Adrenal gland (tissue), 9 donors: ENCODE measurements at regions not wholly inside any gene's neighbourhood (a gene's known extent, or its start where the extent isn't known, plus 50 kb on each side); places are given as distances from the start of the nearest gene placed in this dataset.

Experiments
- DNase-seq, 7 donors: peaks; one replicate each; pipeline ENCODE4 v3.0.0-alpha.2; 2019 to 2020
- H3K27ac ChIP-seq, 5 donors: fragments of 200-600 bp; sonication (generic) in 4 of 5; 1 replicate in 3 of 5; 2 replicates in 2 of 5; pipeline versions ENCODE4 v1.5.1 to v1.8.0; 2016 to 2020; ENCODE audit warnings: mild to moderate bottlenecking in 1 of 5
- H3K27me3 ChIP-seq: fragments of 200-600 bp; 2 replicates; pipeline ENCODE4 v1.8.0; 2021
- H3K36me3 ChIP-seq, 2 donors: fragments of 200-600 bp; replicated peaks in 1 of 2; 1 replicate in 1 of 2; 2 replicates in 1 of 2; pipeline versions ENCODE4 v1.5.1 to v1.8.0; 2018 to 2022
- H3K4me1 ChIP-seq, 2 donors: fragments of 200-600 bp; replicated peaks in 1 of 2; 1 replicate in 1 of 2; 2 replicates in 1 of 2; pipeline versions ENCODE4 v1.5.1 to v1.8.0; 2018 to 2021
- H3K4me3 ChIP-seq, 4 donors: fragments of 200-600 bp; sonication (generic) in 3 of 4; one replicate each; pipeline ENCODE4 v1.5.1; 2016 to 2018
- H3K9me3 ChIP-seq, 3 donors: fragments of 200-600 bp; sonication (generic) in 1 of 3; replicated peaks in 1 of 3; 1 replicate in 2 of 3; 2 replicates in 1 of 3; pipeline versions ENCODE4 v1.5.1 to v1.8.0; 2016 to 2021
- POLR2A ChIP-seq, 2 donors: fragments of 450-650 bp; IDR thresholded peaks; one replicate each; pipeline ENCODE4 v1.6.1; 2017; ENCODE audit warnings: antibody characterized with exemption in 2 of 2, mild to moderate bottlenecking in 2 of 2, moderate library complexity in 1 of 2
- whole genome bisulfite sequencing, 4 donors: extraction: QIAGEN DNeasy Blood & Tissue Kit in 2 of 4; methylation state at CpG; one replicate each; pipeline versions ENCODE4 v1.1.5 to v1.1.7; 2013 to 2017; 5-methylcytosine and 5-hydroxymethylcytosine counted together
- intact Hi-C, 2 donors: fragments of 100-400 bp; cut with DNase I; formaldehyde crosslinking; loops; one replicate each; pipeline versions ENCODE4 v1.14.1 to v1.15.0; 2022 to 2023
- TF ChIP-seq, protein P1 (sequence below), 6 experiments: fragments of 450-650 bp in 4 of 6; fragments of 200-600 bp in 2 of 6; sonication (generic) in 1 of 6; IDR thresholded peaks; 1 replicate in 5 of 6; 2 replicates in 1 of 6; pipeline versions ENCODE4 v1.5.1 to v1.8.0; 2016 to 2021; ENCODE audit warnings: antibody characterized with exemption in 6 of 6, mild to moderate bottlenecking in 2 of 6, moderate library complexity in 1 of 6
- donor health status: healthy with polysubstance abuse.
- donor health status: Bipolar disorder and iron deficiency.
- donor health status: DM: yes; HTN: yes; CAD: no.
- donor health status: DM: no; HTN: no; CAD: no.
- donor health status: DM: no; HTN: no; CAD: no.

DNA sequence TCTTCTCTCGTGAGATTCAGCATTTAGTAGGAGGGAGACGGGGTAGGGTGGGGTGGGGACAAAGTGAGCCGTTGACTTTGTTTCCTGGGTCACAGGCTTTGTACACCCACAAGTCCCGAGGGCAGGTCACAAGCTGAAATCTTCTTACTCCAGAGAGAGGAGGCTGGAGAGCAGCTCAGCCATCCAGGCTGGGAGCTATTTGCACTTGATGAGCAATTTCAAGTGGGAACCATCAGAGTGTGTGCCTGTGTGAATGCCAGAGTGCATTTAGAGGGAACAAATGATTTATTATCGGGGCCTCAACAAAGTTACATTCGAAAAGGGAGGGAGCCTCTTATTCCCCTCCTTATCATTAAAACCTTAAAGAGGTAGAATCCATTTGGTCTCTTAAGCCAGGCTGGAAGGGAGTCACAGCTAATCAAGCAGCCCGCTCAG is 155.7 kb upstream of the JARID2 start:
- H3K9me3 ChIP-seq = no peaks in the 10 kb centered on the region
- H3K4me1 ChIP-seq = no peaks in the 10 kb centered on the region
- no peaks in the 10 kb centered on the region for H3K27me3 ChIP-seq
- intact Hi-C loops = no loop called here
- no peaks in the 10 kb centered on the region for H3K36me3 ChIP-seq
- peak in 1 of 7 donors; percentile 8 for DNase-seq
- H3K27ac ChIP-seq = no peak overlapping the region
- no peak overlapping the region for H3K4me3 ChIP-seq
- 50 to 64% (median 53%) methylated on average over 7 of the region's 7 CpGs for whole genome bisulfite sequencing, 4 donors
- TF ChIP-seq, protein P1, sequence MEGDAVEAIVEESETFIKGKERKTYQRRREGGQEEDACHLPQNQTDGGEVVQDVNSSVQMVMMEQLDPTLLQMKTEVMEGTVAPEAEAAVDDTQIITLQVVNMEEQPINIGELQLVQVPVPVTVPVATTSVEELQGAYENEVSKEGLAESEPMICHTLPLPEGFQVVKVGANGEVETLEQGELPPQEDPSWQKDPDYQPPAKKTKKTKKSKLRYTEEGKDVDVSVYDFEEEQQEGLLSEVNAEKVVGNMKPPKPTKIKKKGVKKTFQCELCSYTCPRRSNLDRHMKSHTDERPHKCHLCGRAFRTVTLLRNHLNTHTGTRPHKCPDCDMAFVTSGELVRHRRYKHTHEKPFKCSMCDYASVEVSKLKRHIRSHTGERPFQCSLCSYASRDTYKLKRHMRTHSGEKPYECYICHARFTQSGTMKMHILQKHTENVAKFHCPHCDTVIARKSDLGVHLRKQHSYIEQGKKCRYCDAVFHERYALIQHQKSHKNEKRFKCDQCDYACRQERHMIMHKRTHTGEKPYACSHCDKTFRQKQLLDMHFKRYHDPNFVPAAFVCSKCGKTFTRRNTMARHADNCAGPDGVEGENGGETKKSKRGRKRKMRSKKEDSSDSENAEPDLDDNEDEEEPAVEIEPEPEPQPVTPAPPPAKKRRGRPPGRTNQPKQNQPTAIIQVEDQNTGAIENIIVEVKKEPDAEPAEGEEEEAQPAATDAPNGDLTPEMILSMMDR (IDR thresholded peaks at IDR 0.05) = no peak

DNA sequence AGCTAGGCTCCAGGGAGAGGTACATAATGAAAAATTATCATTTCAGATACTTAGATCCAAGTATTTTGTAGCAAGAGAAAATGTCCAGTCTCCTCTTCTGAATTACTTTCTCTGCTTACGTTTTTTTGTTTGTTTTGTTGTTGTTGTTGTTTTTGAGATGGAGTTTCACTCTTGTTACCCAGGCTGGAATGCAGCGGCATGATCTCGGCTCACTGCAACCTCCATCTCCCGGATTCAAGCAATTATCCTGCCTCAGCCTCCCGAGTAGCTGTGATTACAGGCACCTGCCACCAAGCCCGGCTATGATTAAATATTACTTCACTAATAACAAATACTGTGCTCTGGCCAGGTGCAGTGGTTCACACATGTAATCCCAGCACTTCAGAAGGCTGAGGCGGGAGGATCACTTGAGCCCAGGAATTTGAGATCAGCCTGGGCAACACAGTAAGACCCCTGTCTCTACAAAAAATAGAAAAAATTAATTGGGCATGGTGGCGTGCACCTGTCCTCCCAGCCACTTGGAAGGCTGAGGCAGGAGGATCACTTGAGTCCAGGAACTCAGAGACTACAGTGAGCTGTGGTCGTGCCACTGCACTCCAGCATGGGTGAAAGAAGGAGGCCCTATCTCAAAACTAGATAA is 155.0 kb upstream of the JARID2 start:
- Histone ChIP-seq H3K4me3 (no peak overlapping the region), H3K36me3 (no peaks in the 10 kb centered on the region), H3K4me1 (no peaks in the 10 kb centered on the region), H3K9me3 (no peaks in the 10 kb centered on the region), H3K27ac (no peak overlapping the region), H3K27me3 (no peaks in the 10 kb centered on the region)
- no peak for DNase-seq
- TF ChIP-seq, protein P1 (IDR thresholded peaks at IDR 0.05) = no peak
- no peak for TF ChIP-seq POLR2A (IDR thresholded peaks at IDR 0.05)
- intact Hi-C loops = no loop called here
- WGBS, 4 donors = 78 to 88% (median 84%) methylated on average over 9 of the region's 9 CpGs

DNA sequence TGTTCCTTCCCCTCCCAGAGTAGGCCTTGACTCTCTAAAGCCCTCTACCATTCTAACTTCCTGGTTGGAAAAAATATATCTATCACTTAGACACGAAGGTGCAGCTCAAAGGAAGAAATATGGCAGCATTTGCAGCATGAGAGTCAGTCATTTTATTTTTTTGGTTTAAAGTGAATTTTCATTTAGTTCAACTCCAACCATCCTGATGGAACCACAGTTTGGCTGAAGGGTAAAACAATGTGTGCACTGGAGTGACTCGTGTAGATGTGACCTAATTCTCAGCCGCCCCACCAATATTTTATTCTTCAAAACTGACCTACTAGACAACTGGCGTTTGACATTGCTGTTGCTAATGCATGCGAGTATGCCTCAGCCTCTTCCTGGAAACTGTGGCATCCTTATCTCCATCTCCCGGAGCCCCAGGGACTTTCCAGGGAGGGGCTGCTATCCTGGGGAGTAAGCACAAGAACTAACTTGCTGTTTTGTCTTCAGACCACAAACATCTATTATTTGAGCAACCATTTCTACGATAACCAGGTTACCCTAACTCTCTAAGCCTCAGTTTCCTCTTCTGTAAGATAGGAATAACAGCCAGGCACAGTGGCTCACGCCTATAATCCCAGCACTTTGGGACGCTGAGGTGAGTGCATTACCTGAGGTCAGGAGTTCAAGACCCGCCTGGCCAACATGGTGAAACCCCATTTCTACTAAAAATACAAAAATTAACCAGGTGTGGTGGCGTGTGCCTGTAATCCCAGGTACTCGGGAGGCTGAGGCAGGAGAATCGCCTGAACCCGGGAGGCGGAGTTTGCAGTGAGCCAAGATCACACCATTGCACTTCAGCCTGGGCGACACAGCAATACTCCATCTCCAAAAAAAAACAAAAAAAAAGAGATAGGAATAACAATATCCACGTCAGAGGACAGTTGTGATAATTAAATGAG is 148.7 kb upstream of the JARID2 start:
- Histone ChIP-seq H3K4me1 (no peaks in the 10 kb centered on the region), H3K9me3 (no peaks in the 10 kb centered on the region), H3K27me3 (no peaks in the 10 kb centered on the region), H3K36me3 (no peaks in the 10 kb centered on the region), H3K4me3 (no peak overlapping the region), H3K27ac (no peak overlapping the region)
- TF ChIP-seq, protein P1 (IDR thresholded peaks at IDR 0.05) = no peak
- no peak for TF ChIP-seq POLR2A (IDR thresholded peaks at IDR 0.05)
- intact Hi-C loops = no loop called here
- WGBS, 4 donors = 79 to 89% (median 86%) methylated on average over 16 to 17 of the region's 17 CpGs
- no peak for DNase-seq

DNA sequence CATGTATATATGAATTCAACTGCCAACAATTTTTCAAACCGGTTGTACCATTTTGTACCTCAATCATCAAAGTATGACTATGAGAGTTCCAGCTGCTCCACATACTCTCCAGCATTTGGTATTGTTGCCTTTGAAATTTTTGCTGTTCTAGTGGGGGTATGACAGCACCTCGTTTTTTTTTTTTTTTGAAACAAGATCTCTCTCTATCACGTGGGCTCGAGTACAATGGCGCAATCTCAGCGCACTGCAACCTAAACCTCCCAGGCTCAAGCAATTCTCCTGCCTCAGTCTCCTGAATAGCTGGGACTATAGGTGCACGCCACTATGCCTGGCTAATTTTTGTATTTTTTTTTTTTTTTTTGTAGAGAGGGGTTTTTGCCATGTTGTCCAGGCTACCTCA is 144.7 kb upstream of the JARID2 start:
- no peaks in the 10 kb centered on the region for H3K9me3 ChIP-seq
- H3K4me3 ChIP-seq = no peak overlapping the region
- no peaks in the 10 kb centered on the region for H3K36me3 ChIP-seq
- TF ChIP-seq POLR2A (IDR thresholded peaks at IDR 0.05) = no peak
- TF ChIP-seq, protein P1 (IDR thresholded peaks at IDR 0.05) = no peak
- no peaks in the 10 kb centered on the region for H3K4me1 ChIP-seq
- no peak for DNase-seq
- WGBS, 4 donors = 89 to 98% (median 91%) methylated on average over 7 of the region's 7 CpGs
- intact Hi-C loops = no loop called here
- H3K27me3 ChIP-seq = no peaks in the 10 kb centered on the region
- no peak overlapping the region for H3K27ac ChIP-seq
